Superior temporal gyrus (tissue), 1 donor: ENCODE measurements at regions not wholly inside any gene's neighbourhood (a gene's known extent, or its start where the extent isn't known, plus 50 kb on each side); places are given as distances from the start of the nearest gene placed in this dataset.
"Not testable (repeated sequence)": the region's sequence is repeated elsewhere in the genome, so short reads cannot be mapped to it uniquely, and the experiment has no call there.

Experiments
- DNase-seq: peaks from one replicate; pipeline ENCODE4 v3.0.0-alpha.2; 2016; ENCODE audit errors: extremely low spot score

- no peak for DNase-seq
These were observed 81.9 kb upstream of the CCND2 start for GRCh38 chr12:4191642-4192041.

- no peak for DNase-seq
These were observed 82.4 kb upstream of the CCND2 start for GRCh38 chr12:4191149-4191548.

DNA sequence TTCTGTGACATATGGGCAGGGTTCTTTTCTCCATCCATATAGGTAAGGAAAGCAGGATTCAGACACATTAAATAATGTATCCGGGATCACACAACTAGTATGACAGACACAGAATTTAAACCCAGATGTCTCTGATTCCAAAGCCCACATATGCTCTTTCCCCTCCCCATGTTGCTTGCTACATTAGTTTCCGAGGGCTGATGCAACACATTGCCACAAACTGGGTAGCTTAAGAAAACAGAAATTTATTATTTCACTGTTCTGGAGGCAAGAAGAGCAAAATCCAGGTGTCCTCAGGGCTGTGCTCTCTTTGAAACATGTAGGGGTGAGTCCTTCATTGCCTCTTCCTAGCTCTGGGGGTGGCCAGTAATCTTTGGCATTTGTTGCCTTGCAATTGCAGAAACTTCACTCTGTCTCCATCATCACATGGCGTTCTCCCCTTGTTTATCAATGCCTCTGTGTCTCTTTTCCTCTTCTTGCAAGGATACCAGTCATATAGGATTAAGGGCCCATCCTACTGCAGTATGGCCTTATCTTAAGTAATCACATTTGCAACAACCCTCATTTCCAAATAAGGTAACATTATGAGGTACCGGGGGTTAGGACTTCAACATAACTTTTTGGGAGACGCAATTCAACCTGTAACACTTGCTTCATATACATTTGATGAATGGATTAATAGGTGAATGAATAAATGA, 83.0 kb upstream of the CCND2 start:
- no peak for DNase-seq

DNA sequence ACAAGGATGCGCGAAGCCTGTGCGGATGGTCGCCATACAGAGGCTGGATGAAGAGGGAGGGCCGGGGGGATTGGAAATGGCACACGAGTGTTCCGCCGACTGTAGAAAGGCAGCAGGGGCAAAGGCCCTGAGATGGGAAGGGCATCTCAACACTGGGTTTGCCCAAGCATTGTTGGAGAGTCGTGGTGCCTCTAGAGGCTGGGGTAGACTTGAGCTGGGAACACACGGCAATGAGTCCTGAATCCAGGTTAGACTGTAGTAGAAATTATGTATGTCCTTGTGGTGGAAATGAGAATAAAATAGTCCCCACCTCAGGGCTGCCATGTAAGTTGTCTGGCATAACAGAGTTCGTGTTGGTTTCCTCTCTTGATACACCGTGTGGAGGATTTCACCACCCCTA, 83.8 kb upstream of the CCND2 start:
- no peak for DNase-seq

DNA sequence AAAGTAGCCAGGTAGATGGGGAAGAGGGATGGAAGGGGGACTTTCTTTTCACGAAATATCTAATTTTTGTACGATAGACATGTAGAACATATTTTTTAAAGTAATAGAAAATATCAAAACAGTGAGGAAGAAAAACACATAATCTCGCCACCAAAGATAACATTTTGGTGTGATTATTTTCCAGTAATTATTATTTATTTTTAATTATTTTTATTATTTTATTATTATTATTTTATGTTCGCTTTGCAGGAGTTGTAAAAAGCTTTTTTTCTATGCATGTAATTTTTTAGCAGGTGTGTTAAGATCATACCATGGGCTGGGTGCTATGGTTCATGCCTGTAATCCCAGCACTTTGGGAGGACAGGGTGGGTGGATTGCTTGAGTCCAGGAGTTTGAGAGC, 85.6 kb upstream of the CCND2 start:
- no peak for DNase-seq

- not testable (repeated sequence) for DNase-seq
These were observed 86.2 kb upstream of the CCND2 start for GRCh38 chr12:4187315-4187714.

DNA sequence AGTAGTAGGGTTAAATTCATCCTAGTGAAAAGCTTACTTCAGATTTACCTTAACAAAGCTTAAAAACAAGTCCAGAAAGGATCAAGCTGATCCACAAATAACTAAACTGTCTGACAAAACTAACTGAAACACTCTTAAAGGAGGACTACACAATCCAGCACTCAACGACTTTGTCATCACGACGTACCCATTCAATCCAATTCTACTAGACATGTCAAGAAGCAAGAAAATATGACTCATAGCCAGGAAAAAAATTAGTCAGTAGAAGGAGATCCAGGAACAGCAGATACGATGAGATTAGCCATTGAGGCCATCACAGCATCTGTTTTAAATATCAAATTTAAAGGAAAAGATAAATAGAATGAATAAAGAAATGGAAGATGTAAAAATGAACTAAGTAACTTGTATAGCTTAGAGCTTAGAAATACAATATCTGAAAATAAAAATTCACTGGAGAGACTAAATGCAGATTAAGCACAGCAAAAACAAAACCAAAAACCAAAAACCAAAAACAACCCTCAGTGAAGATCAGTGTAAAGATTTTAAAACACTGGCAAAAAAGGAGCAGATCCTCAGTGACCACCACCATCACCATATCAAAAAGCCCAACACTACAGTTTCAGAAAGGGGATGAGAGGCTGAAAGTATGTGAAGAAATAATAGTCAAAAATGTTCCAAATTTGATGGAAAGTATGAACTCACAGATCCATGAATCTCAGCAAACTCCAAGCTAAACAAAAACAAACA, 95.0 kb upstream of the CCND2 start:
- no peak for DNase-seq

GRCh38 chr12:4177262-4177661, 96.3 kb upstream of the CCND2 start:
- DNase-seq: no peak

GRCh38 chr12:4176168-4176567, 97.4 kb upstream of the CCND2 start:
- no peak for DNase-seq

GRCh38 chr12:4174417-4174816, 99.1 kb upstream of the CCND2 start:
- peak; percentile 20 for DNase-seq

DNA sequence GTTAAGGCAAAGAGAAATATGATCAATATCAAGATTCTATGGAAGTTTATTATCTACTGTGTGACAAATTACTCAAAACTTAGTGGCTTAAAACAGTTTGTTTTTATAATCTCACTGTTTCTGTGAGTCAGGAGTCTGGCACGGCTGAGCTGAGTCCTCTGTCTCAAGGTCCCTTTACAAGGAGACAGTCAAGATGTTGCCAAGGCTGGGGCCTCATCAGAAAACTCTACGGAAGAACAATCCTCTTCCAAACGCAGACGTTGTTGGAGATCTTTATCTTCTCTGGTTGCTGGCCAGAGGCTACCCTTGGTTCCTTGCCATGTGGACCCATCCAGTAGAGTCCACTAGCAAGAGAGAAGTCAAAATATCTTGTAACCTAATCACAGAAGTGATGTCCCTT, 100.6 kb upstream of the CCND2 start:
- no peak for DNase-seq

GRCh38 chr12:4171742-4172141, 101.8 kb upstream of the CCND2 start:
- DNase-seq: no peak

DNA sequence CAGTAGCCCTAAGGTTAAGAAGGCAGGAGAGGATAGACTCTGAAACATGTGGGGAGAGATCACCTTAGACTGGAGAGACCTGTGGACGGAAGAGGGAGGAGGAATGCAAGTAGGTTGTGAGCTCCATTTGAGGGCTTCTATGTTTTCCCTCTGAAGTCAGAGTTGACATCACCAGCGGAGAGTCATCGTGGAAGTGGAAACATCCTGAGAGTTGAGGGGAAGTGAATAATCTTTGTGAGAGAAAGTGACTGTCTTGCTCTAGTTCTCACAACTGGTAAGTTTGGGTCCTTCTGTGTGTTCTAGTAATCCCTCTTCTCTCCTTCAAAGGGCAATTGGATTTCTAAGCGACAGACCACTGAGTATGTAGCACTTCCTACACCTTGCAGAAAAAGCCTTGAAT, 103.6 kb upstream of the CCND2 start:
- no peak for DNase-seq

DNA sequence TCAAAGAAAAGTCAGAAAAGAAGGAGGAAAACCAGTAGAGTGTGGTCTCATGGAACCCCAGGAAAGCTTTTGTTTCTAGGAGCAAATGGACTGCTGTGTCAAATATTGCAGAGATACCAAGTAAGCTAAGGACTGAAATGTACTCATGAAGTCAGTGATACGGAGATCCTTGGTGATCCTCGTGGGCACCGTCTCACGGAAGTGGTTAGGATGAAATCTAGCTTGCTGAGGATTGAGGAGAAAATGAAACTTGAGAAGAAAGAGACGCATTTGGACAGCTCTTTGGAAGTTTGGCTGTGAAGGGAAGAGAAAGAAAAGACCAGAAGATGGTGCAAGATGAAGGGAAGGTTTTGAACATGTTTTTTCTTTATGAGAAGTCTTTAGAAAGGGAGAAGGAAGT, 104.0 kb upstream of the CCND2 start:
- DNase-seq: no peak

DNA sequence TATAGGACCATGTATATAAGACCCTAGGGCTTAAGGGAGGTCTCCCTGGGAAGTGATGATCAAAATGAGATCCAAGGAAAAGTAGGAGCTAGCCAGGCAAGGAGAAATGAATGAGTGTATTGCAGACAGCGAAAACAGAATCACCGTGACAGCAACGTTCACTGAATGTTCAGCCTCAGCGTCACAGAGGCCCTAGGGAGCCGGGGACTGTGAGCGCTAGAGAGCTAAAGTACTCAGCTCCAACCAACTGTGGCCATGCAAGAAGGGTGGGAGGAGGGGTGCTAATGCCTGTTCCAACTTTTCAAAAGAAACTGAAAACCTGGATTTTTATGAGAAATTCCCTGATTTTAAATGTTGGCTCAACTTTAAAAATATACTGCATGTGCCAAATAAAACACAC, 105.5 kb upstream of the CCND2 start:
- DNase-seq: no peak

GRCh38 chr12:4164559-4165558, 108.7 kb upstream of the CCND2 start:
- DNase-seq: no peak

DNA sequence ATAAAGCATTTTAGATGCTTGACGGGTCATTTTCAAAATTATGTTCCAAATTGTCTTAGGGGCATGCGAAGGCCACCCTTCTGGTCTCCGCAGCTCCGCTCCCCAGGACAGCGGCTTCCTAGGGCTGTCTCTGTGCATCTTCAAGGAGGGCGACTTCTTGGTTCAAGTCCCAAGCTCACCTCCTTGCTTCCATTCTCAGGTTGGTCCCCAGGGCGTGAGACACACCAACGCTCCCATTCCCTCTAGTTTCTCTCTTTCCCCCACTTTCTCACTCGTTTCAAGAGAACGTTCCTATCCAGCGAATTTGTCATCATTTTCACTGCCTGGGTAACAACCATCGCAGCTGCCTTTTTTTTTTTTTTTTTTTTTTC, 109.4 kb upstream of the CCND2 start:
- DNase-seq: no peak

DNA sequence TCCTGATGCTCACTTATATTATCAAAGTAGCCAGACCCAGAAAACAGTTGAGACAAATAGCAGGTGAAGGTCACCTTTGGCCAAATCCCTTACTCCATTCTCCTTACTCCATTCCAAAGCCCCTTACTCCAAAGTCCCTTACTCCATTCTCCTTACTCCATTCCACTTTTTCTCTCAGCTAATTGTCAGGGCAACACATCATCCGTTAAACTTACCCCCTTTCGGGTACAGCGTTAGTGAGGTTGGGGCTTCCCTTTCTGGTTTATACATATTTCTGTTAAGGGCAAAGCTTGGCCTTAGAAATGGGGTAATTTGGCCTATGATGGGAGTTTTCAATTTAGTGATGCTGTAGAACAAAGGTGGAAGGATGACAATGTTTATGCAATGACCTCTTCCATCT, 111.8 kb upstream of the CCND2 start:
- DNase-seq: no peak

- DNase-seq: no peak
These were observed 113.1 kb upstream of the CCND2 start for GRCh38 chr12:4160314-4161040.

DNA sequence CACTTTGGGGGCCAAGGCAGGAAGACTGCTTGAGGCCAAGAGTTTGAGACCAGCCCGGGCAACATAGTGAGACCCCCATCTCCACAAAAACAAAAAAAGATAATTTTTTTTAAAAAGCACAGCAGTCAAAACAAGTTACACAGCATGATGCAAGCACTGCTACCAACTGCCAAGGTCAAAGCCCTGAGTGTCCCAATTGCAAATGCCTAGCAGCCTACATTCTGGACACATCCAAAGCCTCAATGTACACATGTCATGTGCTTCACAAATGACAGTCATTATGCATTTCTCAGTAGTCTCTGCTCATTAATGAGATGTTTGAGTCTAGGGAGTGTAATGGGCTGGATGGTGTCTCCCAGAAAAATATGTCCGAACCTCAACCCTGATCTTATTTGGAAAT, 113.7 kb upstream of the CCND2 start:
- no peak for DNase-seq

GRCh38 chr12:4158306-4158705, 115.3 kb upstream of the CCND2 start:
- DNase-seq: no peak

- DNase-seq: no peak
These were observed 116.4 kb upstream of the CCND2 start for GRCh38 chr12:4157122-4157521.
